HepG2 (cell line): ENCODE measurements at regions not wholly inside any gene's neighbourhood (a gene's known extent, or its start where the extent isn't known, plus 50 kb on each side); places are given as distances from the start of the nearest gene placed in this dataset.

Experiments
- ASH2L ChIP-seq: fragments of 300-600, 200-600 bp; sonication (generic); IDR thresholded peaks from 2 replicates; pipeline ENCODE4 v1.7.0; 2017; ENCODE audit warnings: low read depth, mild to moderate bottlenecking, moderate library complexity, mixed read lengths, low read length; ENCODE audit not compliant: insufficient read length
- ELF1 ChIP-seq: sonication (generic); formaldehyde crosslinking; IDR thresholded peaks from 2 replicates; pipeline ENCODE4 v1.4.0; 2020; ENCODE audit warnings: missing genetic modification reagents
- KDM4B ChIP-seq: sonication (generic); formaldehyde crosslinking; IDR thresholded peaks from 2 replicates; pipeline ENCODE4 v1.4.0; 2020; ENCODE audit warnings: missing genetic modification reagents
- TRIM22 ChIP-seq: fragments of 450-650 bp; IDR thresholded peaks from 2 replicates; pipeline ENCODE4 v1.6.1; 2017
- ZBTB49 ChIP-seq: sonication (generic); formaldehyde crosslinking; IDR thresholded peaks from 2 replicates; pipeline ENCODE4 v1.4.0; 2020; ENCODE audit warnings: missing genetic modification reagents, borderline replicate concordance
- ZNF121 ChIP-seq: sonication (generic); formaldehyde crosslinking; IDR thresholded peaks from 2 replicates; pipeline ENCODE4 v1.5.0; 2020; ENCODE audit warnings: mild to moderate bottlenecking, missing genetic modification reagents
- ZNF609 ChIP-seq: sonication (generic); formaldehyde crosslinking; IDR thresholded peaks from 2 replicates; pipeline ENCODE4 v1.4.0; 2020; ENCODE audit warnings: mild to moderate bottlenecking, missing genetic modification reagents, borderline replicate concordance

- TF ChIP-seq ZNF609 (no peak), ZNF121 (no peak), ZBTB49 (no peak), TRIM22 (no peak), ELF1 (CRISPR knock-in tag) (peak; percentile 15; the same call in 1 of the 2 replicates), KDM4B (CRISPR knock-in tag) (no peak), ASH2L (peak; percentile 85)
Observed at GRCh38 chr2:8624855-8625398, 56.9 kb upstream of the ID2 start (continued).
